ENCODE measurements at regions not wholly inside any gene's neighbourhood (a gene's known extent, or its start where the extent isn't known, plus 50 kb on each side); places are given as distances from the start of the nearest gene placed in this dataset.

DNA sequence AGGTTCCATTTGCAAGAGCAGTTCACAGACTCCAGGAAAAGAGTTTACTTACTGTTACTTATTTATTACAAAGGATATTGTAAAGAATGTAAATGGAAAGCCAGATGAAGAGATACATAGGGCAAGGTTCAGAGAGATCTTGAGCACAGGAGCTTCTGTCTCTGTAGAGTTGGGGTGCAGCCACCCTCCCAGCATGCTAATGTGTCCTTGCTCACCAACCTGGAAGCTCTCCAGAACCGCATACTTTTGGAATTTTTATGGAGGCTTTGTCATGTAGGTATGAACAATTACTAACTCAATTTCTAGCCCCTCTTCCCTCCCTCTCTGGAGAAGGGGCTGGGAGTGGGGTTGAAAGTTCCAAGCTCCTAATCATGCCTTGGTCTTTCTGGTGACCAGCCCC, 857.2 kb downstream of the RPA4 start:
- TF ChIP-seq, protein P1, sequence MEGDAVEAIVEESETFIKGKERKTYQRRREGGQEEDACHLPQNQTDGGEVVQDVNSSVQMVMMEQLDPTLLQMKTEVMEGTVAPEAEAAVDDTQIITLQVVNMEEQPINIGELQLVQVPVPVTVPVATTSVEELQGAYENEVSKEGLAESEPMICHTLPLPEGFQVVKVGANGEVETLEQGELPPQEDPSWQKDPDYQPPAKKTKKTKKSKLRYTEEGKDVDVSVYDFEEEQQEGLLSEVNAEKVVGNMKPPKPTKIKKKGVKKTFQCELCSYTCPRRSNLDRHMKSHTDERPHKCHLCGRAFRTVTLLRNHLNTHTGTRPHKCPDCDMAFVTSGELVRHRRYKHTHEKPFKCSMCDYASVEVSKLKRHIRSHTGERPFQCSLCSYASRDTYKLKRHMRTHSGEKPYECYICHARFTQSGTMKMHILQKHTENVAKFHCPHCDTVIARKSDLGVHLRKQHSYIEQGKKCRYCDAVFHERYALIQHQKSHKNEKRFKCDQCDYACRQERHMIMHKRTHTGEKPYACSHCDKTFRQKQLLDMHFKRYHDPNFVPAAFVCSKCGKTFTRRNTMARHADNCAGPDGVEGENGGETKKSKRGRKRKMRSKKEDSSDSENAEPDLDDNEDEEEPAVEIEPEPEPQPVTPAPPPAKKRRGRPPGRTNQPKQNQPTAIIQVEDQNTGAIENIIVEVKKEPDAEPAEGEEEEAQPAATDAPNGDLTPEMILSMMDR (IDR thresholded peaks at IDR 0.05) = no peak
- no peak for TF ChIP-seq SIN3A (IDR thresholded peaks at IDR 0.05; ENCODE audit: borderline replicate concordance, insufficient read depth, low read depth, low read length)
